ENCODE measurements at regions not wholly inside any gene's neighbourhood (a gene's known extent, or its start where the extent isn't known, plus 50 kb on each side); places are given as distances from the start of the nearest gene placed in this dataset.
"Not testable (repeated sequence)": the region's sequence is repeated elsewhere in the genome, so short reads cannot be mapped to it uniquely, and the experiment has no call there.

- DNase-seq, result no peak
These were observed 412.3 kb upstream of the TBL1XR1 start for GRCh38 chr3:177609613-177610012.

DNA sequence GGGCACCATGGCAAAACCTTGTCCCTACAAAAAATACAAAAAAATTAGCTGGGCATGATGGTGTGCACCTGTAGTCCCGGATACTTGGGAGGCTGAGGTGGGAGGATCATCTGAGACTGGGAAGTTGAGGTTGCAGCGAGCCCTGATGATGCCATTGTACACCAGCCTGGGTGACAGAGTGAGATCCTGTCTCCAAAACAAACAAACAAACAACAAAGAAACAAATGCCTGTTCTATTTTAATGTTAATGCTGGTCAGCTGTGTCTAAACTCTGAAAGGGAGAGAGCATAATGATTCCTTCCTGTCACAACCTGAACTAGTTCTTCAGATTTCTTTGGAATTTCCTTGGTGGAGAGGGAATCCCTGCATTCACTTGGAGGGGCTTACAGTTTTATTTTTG lies 413.0 kb upstream of the TBL1XR1 start:
- no peak for DNase-seq

- no peak for DNase-seq
These were observed 413.7 kb upstream of the TBL1XR1 start for GRCh38 chr3:177610686-177611633.

GRCh38 chr3:177611752-177612334 lies 414.6 kb upstream of the TBL1XR1 start:
- no peak for DNase-seq

DNA sequence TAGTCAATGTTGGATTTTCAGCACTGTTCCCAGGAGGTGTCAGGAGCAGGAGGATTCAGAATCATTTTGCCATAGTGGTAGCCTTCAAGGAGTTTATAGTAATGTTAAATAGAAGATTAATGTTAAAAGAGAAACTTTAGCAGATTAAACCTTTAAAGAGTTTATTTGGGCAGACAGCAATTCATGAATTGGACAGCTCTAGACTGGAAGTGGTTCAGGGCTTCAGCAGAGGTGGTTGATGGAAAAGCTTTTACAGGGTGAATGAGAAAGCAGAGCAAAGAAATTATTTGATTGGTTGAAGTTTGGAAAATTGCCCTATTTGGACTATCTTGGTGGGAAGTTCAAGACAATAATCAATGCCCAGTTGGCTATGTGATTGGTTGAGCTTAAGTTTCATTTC lies 416.6 kb upstream of the TBL1XR1 start:
- no peak for DNase-seq

DNA sequence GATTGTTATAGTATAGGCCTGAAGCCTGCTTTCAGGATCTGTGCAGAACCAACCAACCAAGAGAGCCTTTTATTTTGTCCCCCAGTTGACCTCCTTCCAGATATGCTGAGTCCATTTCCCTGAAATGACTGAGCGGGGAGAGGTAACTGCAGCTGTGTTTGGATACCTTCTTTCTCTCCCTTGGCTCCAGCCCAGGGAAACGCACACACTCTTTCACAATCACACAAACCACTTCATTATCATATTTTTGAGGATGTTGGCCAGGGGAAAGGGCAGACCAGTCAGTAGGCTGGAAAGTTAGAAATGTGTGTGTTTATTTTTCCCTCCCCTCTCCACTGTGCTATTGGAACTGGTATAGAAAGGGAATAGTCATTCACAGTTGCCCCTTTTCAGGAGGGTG lies 417.7 kb upstream of the TBL1XR1 start:
- peak; percentile 17 for DNase-seq

DNA sequence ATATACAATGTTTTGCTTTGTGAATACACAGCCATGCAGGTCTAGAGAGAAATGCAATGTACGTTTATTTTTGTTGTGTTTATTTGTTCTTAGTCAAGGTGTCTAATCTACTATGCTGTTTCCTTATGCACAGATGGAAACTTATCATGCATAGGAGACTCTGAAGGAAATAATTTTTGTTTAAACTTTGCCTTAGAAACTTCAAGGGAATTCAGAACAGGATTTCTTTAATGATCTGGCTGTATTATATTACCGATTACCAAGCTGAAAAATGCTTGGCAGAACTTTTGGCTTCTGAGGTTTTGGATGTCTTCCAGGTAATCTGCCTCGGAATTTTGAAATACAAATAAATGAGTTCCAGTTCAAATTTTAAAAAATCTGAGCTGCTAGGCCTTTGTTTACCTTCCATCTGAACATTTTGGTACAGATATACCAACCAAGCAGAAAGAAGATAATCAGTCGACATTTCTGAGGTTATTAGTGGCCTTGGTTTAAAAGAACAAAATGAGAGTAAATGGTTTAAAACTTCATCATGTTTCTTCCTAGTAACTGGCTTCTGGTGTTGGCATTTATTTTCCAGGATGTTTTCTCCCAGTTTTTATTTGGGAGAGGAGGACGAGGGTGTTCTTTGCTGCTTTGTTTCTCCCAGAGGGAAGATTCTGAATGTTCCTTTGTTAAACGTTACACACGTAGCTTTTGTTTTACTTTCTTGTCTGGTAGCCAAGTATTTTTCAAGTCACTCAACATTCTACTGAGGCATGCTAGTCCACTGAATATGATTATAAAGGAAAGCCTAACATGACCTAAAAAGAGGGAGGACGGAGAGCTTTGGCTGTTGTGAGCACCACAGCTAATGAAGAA lies 421.8 kb upstream of the TBL1XR1 start:
- DNase-seq, result no peak

DNA sequence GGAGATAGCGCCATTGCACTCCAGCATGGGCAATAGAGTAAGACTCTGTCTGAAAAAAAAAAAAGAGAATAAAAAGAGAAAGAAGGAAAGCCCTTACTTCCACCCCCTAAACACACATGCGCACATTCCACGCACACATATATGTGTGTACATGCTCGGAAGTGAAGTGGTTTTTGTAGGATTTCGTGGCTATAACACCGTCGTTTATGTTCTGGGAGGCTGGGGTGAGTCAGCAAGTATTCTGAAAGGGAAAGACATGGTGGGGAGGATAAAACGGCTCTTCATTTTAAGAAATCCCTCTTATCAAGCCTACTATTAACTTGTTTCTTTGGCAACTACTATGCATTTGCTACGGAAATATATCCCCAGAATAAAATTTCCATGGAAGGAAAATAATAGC lies 422.8 kb upstream of the TBL1XR1 start:
- no peak for DNase-seq

GRCh38 chr3:177622520-177622919 lies 425.2 kb upstream of the TBL1XR1 start:
- DNase-seq, result no peak

GRCh38 chr3:177622982-177623617 lies 425.8 kb upstream of the TBL1XR1 start:
- DNase-seq, result no peak

DNA sequence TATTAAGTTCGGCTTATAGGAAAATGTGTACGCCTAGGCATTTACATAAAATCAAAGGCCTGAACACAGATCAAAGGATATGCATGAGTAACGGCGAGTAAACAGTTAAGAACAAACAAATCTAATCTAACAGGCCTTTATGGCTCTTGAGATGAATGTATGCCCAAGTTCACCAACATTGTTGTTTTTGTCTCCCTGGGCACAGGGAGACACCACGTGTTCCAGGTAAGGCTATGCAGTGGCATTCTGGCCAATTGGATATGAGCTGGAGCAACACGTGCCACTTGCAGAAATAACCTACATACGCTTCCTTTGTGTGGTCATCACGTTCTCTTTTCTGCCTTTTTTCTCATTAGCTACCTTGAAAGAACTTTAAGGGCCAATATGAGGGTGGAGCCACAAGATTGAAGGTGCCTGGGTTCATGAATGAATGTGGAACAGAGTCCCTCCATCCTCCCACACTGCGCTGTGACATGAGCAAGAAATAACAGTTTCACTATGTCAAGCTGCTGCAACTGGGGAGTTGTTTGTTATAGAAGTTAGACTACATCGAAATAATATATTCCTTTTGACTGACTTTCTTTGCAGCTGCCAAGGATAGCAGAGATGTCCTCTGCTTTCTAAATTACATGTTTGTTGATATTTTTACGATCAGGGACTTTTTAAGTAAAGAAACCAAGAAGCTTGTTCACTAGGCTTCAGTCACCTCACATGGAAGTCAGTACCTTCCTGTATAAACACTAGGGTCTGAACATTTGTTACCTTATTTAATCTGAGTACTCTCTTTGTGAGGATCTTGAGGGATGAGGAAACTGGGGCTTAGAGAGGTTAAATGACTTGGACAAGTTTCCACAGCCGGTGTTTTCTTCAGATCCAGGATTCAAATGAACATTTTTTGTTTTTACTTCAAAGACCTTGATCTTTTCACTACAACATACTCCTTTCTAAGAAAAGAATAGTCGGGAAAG lies 427.5 kb upstream of the TBL1XR1 start:
- no peak for DNase-seq

DNA sequence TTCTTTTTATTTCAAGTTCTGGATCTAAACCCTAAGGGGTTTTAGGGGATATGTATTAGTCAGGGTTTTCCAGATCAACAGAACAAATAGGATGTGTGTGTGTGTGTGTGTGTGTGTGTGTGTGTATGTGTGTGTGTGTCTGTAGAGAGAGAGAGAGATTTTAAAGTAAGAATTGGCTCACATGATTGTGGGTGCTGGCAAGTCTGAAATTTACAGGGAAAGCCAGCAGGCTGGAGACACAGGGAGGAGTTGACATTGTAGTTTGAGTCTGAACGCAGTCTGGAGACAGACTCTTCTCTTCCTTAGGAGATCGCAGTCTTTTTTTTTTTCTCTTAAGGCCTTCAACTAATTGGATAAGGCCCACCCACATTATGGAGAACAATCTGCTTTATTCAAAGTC lies 428.8 kb upstream of the TBL1XR1 start:
- no peak for DNase-seq

DNA sequence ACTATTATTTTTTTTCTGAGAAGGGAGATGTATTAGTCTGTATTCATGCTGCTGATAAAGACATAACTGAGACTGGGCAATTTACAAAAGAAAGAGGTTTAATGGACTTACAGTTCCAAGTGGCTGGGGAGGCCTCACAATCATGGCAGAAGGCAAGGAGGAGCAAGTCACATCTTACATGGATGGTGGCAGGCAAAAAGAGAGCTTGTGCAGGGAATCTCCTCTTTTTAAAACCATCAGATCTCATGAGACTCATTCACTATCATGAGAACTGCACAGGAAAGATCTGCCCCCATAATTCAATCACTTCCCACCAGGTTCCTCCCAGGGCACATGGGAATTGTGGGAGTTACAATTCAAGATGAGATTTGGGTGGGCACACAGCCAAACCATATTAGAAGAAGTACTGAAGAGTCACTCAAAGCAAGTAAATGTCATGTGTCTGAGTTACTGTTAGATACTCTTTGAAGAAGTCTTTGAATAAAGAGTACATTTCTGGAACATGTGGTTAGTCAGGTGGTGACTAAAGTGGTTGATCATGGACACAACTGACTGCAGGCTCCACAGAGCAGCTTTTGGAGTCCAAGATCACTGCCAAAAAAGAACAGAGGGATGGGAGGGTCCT lies 430.9 kb upstream of the TBL1XR1 start:
- not testable (repeated sequence) for DNase-seq

- no peak for DNase-seq
These were observed 432.0 kb upstream of the TBL1XR1 start for GRCh38 chr3:177629276-177629675.

GRCh38 chr3:177633671-177634207 lies 436.5 kb upstream of the TBL1XR1 start:
- DNase-seq, result no peak

- not testable (repeated sequence) for DNase-seq
These were observed 438.4 kb upstream of the TBL1XR1 start for GRCh38 chr3:177635601-177636106.

DNA sequence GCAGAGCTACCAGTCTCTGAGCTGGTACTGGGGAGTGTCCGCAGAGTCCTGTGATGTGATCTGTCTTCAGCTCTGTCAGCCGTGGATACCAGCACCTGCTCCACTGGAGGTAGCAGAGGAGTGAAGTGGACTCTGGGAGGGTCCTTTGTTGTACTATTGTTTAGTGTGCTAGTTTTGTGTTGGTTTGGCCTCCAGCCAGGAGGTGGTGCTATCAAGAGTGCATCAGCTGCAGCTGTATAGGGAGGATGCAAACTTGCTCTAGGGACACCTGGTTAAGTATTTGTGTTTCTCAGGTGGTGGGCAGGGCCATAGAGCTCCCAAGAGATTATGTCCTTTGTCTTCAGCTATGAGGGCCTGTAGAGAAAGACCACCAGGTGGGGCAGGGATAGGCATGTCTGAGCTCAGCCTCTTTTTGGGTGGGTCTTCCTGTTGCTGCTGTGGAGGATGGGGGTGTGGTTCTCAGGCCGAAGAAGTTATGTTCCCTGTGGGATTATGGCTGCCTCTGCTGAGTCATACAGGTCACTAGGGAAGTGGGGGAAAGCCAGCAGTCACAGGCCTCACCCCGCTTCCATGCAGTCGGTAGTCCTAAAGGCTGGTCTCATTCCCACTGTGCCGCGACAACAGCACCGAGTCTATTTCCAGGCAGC lies 443.2 kb upstream of the TBL1XR1 start:
- DNase-seq, result peak; percentile 4

DNA sequence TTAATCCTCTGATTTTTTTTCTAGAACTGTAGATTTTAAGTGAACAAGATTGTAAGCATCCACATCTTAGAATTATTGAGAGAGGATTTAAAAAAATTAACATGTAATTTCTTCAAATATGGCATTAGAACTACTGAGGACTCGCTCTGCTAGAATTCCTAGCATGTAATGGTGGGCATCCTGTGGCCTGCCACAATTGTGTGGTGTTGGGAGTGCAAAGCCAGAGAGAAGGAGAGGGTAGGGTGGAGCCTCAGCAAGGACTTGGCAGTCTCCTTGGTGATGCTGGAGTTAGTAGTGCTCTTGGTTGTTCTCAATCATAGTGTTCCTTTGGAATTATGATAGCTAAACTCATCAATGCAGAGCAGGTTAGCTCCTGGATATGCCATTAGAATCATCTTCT lies 443.9 kb upstream of the TBL1XR1 start:
- no peak for DNase-seq

- no peak for DNase-seq
These were observed 444.9 kb upstream of the TBL1XR1 start for GRCh38 chr3:177642042-177642803.

DNA sequence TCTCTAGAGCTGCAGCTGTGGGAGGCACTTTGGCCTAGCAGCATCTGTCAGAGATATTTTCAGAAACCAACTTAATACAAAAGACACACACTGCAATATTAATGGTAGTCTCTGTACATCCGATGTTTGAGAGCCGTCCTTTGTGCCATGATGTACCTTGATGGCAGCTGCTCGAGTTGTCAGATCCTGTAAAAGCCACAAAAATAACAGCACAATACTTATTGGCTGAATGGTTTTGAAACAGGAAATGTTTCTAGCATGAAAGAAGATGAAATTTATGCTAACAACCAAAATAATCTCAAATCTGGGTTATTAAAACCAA lies 445.5 kb upstream of the TBL1XR1 start:
- no peak for DNase-seq
